GM18505 (cell line): ENCODE measurements at regions not wholly inside any gene's neighbourhood (a gene's known extent, or its start where the extent isn't known, plus 50 kb on each side); places are given as distances from the start of the nearest gene placed in this dataset.
"Not testable (repeated sequence)": the region's sequence is repeated elsewhere in the genome, so short reads cannot be mapped to it uniquely, and the experiment has no call there.

Experiments used
- ATAC-seq: cut with Tn5 transposase; IDR thresholded peaks from one replicate; pipeline ENCODE4 v1.9.1; 2021; ENCODE audit not compliant: unreplicated experiment
- POLR2A ChIP-seq: IDR thresholded peaks from 4 replicates; pipeline ENCODE4 v1.6.1; 2011; ENCODE audit warnings: borderline replicate concordance; ENCODE audit not compliant: insufficient read depth, insufficient read length; ENCODE audit errors: extremely low read depth

- no peak for ATAC-seq
- no peak for TF ChIP-seq POLR2A
Measured at GRCh38 chr18:42477267-42477666, 522.2 kb downstream of the PIK3C3 start.

DNA sequence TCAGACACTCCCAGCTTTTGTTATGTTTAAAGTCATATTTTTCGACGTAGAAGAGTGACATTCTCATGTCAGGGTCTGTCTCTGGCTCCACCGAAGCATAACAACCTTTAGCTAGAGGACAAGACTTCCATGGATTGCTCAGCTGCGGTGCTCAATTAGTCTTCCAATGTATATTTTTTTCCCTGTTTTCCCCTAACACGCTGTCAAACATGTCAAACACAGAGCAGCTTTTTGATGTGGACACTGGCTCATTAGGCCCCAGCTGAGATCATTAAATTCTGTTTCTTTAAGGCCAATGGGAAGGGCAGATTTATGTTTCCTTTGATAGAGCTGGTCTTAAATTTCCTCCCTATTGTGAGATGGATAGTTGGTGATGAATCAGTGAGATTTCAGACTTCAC is 525.4 kb downstream of the PIK3C3 start:
- no peak for ATAC-seq
- no peak for TF ChIP-seq POLR2A

- ATAC-seq: no peak
- TF ChIP-seq POLR2A: no peak
Measured at GRCh38 chr18:42484648-42485047, 529.6 kb downstream of the PIK3C3 start.

DNA sequence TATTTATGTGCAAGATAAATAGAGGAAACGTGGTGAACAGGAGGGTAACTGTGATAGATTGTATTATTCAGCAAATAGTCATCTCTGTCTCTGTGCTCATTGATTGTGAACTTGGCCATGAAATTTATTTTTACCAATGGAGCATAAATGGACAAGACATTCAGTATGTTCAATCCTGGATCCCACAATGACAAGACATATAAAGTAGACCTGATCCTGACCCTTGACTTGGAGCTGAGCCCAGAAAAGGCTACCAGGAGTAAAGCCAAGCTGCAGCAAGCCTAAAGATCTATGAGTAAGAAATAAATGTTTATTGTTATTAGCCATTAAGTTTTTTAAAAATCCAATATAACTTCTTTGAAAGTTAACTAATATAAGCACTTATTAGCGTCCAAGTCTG is 531.2 kb downstream of the PIK3C3 start:
- no peak for TF ChIP-seq POLR2A
- no peak for ATAC-seq

DNA sequence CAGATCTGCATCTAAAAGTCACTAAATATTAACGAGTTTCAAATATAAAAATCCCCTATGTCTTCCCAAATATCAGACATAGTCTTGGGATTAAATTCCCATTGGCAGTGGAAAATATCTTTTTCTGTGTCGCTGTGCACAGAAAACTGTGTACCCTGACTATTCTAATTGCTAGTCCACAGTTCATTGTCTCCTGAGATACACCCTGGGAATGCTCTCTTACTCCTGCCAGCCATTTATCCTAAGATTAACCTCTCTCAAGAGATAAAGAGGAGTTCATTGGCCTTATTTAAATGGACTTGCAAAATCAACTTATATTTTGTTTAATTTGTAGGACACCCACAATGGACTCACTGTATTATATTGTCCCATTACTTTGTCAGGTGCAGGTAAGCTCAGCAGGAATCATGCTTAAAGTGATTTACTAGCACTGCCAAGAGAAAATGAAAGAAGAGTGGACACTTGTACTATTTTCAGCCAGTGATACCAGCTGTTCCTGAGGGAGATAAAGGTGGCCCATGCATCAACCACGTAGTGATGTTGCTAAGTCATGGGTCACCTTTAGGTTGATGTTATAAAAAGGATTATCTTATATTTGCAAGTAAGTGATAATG is 553.8 kb downstream of the PIK3C3 start:
- no peak for TF ChIP-seq POLR2A
- no peak for ATAC-seq

DNA sequence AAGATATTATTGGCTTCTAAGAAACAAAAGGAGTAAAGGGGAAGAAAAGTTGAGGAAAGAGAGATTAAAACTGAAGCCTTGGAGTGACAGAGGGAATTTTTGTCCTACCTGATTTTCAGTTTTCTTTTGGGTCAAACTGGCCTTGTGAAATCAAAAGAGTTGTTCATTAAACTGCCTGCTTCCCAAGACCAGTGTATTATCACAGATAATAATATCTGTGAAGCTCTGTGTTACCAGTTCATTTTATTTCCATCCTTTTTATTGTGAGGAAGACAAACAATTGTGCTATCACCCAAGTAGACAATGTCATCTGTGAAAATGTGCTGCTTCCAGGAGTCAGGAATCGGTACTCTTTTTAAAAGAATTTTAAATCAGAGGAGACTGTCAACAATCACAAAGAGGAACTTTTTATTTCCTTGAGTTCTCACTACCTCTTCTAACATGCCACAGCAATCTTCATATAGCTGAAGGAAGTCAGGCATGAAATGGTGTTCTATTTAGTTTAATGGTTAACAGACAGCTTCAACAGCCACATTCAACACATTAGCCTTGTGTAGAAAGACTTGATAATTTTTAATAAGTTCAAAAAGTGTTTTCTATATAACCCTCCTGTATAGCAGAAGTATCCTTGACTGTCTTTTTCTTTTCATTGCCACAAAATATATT is 554.8 kb downstream of the PIK3C3 start:
- no peak for TF ChIP-seq POLR2A
- peak; percentile 91 for ATAC-seq

DNA sequence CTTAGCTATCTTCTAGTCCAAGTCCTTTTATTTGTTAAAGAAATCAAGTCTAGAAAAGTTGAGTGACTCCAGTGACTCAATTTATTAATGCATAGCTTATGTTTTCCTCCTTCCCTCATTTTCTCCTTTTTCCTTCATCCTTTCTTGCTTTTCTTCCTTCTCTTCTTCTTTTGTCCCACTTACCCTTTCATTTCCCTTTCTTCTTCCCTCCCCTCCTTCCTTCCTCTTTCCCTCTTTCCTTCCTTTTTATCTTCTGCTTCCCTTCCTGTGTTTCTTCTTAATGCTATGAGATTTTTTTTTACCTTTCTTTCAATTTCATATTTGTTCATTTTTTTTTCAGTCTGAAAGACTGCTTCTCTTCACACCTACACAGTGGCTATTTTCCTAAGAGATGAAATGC is 555.5 kb downstream of the PIK3C3 start:
- no peak for TF ChIP-seq POLR2A
- ATAC-seq: no peak

DNA sequence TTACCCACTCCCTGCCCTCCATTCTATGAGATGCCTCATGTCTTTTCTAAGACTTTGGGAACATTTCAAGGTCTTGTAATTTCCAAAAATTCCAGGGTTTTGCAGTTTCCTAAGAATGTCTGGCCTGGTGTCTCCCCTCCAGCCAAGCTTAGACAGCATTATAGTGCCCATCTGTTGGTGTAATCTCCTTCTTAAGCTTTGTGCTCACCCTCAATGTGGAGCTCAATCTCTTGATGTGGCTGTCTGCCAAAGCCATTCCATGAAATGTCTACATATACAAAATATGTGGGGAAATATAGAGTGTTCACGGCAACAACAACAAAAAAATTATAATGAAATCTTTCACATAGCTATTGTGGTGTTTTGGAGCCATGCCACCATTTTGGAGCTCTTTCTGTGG is 558.4 kb downstream of the PIK3C3 start:
- TF ChIP-seq POLR2A: no peak
- ATAC-seq: no peak

DNA sequence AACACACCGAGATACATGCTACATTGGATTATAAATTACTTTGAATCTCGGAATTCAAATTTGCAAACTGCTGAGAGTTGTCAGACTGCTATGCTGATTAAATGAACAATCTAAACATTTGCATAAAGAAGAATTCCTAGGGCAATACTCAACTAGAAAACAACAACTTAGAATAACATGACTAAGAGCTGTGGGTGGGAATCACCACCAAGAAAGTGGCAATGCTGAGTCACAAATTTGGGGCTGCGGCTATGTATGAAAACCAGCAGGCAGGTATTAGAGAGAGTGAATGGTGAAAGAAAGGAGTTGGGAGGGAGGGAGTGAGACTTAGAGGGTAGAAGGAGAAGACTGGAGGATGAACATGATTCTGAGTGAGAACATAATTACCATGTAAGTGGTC is 559.5 kb downstream of the PIK3C3 start:
- TF ChIP-seq POLR2A: no peak

DNA sequence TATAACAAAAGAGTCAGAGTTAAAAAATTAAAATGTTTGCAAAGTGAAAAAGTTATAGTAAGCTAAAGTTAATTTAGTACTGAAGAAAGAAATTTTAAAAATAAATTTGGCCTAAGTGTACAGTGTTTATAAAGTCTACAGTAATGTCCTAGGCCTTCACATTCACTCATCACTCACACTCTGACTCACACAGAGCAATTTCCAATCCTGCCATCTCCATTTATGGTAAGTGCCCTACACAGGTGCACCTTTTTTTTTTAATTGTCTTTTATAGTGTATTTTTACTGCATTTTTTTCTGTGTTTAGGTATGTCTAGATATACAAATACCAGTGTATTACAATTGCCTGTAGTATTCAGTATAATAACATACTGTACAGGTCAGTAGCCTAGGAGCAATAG is 562.9 kb downstream of the PIK3C3 start:
- no peak for ATAC-seq
- no peak for TF ChIP-seq POLR2A

More for the DNA sequence above, 559.5 kb downstream of the PIK3C3 start:
- no peak for ATAC-seq

GRCh38 chr18:42518331-42518730 is 563.3 kb downstream of the PIK3C3 start:
- not testable (repeated sequence) for ATAC-seq

- no peak for ATAC-seq
- TF ChIP-seq POLR2A: no peak
Measured at GRCh38 chr18:42520138-42520537, 565.1 kb downstream of the PIK3C3 start.

- TF ChIP-seq POLR2A: no peak
- ATAC-seq: no peak
Measured at GRCh38 chr18:42525905-42526304, 570.9 kb downstream of the PIK3C3 start.

DNA sequence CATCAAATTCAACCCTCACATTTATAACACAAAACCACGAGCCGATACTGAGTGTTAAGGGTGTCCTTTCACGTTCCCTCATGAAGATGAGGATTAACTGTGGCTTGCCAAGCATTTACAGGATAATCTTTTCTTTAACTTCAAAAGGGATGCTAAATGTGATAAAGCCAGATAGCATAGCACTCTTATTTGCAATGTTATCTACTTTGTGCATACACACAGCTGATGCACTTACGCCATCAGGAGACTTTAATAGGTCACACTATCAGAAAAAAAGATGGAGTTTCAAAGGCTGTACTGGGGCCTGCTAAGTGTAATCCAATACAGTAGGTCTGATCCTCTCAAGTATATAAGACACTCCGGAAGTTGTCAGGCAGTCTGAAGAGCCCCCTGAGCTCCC is 572.7 kb downstream of the PIK3C3 start:
- TF ChIP-seq POLR2A: no peak
- ATAC-seq: no peak

DNA sequence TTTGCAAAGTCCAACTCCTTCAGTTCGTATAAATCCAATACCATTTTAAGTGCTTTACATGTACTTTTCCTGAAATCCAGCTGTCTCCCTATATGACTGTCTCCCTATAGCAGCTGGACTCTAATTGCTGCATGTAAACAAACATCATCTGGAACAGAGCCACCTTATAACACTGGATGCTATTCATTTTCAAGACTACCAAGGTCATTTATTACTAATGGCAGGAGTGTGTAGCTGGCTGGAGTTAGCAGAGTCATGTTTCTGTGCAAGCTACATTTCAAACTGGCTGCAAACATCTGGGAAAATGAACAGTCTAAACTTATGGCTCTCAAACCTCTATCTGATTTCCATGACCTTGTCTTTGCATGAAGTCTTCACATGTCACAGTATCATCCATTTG is 575.2 kb downstream of the PIK3C3 start:
- ATAC-seq: no peak
- no peak for TF ChIP-seq POLR2A
